Astrocyte (in vitro differentiated cells and primary cell): ENCODE measurements at regions not wholly inside any gene's neighbourhood (a gene's known extent, or its start where the extent isn't known, plus 50 kb on each side); places are given as distances from the start of the nearest gene placed in this dataset.

Experiments used
- CTCF ChIP-seq: IDR thresholded peaks from 2 replicates; pipeline ENCODE4 v1.5.1; 2011; ENCODE audit warnings: low read depth, mild to moderate bottlenecking, inconsistent platforms, low read length, moderate library complexity; ENCODE audit not compliant: insufficient read depth
- EZH2 ChIP-seq: IDR thresholded peaks from 2 replicates; pipeline ENCODE4 v1.6.1; 2012; ENCODE audit warnings: mild to moderate bottlenecking, low read length, inconsistent platforms; ENCODE audit not compliant: insufficient read depth

GRCh38 chrX:68980906-68981616 is 152.2 kb downstream of the EFNB1 start:
- TF ChIP-seq CTCF (no peak), EZH2 (no peak)
